ENCODE measurements at regions not wholly inside any gene's neighbourhood (a gene's known extent, or its start where the extent isn't known, plus 50 kb on each side); places are given as distances from the start of the nearest gene placed in this dataset.

- TF ChIP-seq POLR2A (IDR thresholded peaks at IDR 0.05) (no peak), POLR2AphosphoS5 (IDR thresholded peaks at IDR 0.05) (no peak), CTCF (IDR thresholded peaks at IDR 0.05) (no peak)
- Histone ChIP-seq H3K4me1 (replicated peaks) (no peaks in the 10 kb centered on the region), H3K36me3 (no peaks in the 10 kb centered on the region), H3K4me3 (no peak overlapping the region), H3K27me3 (replicated peaks; ENCODE audit: insufficient read depth) (no peaks in the 10 kb centered on the region), H3K9me3 (no peaks in the 10 kb centered on the region), H3K27ac (no peak overlapping the region)
- no peak for DNase-seq (ENCODE audit: low spot score)
- 72% methylated on average over 13 of the region's 13 CpGs for WGBS
- intact Hi-C loops (cut with DNase I) = no loop called here
Measured at GRCh38 chr15:69855258-69856000, 242.3 kb downstream of the TLE3 start.

DNA sequence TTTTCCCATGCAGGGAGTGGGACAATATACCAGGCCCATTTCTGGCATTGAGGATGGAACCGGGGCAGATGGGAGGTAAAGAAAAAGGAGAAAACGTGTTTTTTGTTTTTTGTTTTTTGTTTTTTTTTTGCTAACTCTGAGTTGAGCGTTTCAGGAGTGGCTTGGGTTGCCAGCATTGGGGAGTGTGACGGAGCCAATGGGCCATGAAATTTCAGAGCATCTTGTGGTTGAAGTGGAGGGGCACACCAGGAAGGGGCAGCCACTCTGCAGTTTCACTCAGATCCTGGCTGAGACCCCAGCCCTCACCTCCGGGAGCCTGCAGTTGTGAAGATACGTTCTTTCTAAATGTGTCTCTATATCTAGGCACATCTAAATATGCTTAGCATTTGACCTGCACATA, 240.5 kb downstream of the TLE3 start:
- no peaks in the 10 kb centered on the region for H3K4me1 ChIP-seq (replicated peaks)
- H3K9me3 ChIP-seq = no peaks in the 10 kb centered on the region
- DNase-seq (ENCODE audit: low spot score) = no peak
- H3K27ac ChIP-seq = no peak overlapping the region
- H3K36me3 ChIP-seq = no peaks in the 10 kb centered on the region
- no peak overlapping the region for H3K4me3 ChIP-seq
- intact Hi-C loops (cut with DNase I) = no loop called here
- WGBS = 99% methylated on average over 6 of the region's 6 CpGs
- no peaks in the 10 kb centered on the region for H3K27me3 ChIP-seq (replicated peaks; ENCODE audit: insufficient read depth)
- TF ChIP-seq CTCF (IDR thresholded peaks at IDR 0.05) (no peak), POLR2AphosphoS5 (IDR thresholded peaks at IDR 0.05) (no peak), POLR2A (IDR thresholded peaks at IDR 0.05) (no peak)

DNA sequence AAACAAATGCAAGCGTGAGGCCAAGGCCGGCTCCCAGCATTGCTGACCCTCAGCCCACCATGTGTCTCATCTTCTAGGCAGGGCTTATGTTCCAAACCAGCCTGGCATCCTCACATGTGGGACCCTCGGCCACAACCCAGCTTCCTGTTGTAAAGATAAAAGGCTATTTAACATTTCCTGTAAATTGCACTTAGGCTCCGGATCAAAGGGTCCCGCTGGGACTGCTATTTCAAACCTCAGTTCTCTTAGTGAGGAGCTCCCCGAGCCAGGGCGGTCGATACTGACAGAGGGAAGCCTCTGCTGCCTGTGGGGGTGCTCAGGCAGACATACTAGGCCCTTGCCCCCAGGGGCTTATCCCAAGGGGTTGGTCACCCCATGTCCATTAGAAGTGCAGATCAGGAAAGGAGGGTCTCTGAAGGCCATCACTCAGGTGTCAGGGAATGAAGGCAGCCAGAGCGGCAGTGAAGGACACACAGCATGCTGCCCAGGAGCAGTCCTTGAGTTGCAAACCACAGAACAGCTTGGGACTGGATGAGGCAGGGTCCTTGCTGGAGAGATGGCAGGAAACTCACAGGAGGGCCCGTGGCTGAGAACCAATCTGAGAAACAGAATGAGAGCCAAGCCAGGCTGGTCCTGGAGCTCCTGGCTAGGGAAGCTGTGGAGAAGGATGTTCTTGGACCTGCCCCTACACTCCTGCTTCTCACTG, 239.9 kb downstream of the TLE3 start:
- Histone ChIP-seq H3K4me1 (replicated peaks) (no peaks in the 10 kb centered on the region), H3K4me3 (no peak overlapping the region), H3K27ac (no peak overlapping the region), H3K9me3 (no peaks in the 10 kb centered on the region), H3K27me3 (replicated peaks; ENCODE audit: insufficient read depth) (no peaks in the 10 kb centered on the region), H3K36me3 (no peaks in the 10 kb centered on the region)
- no peak for TF ChIP-seq CTCF (IDR thresholded peaks at IDR 0.05)
- TF ChIP-seq POLR2AphosphoS5 (IDR thresholded peaks at IDR 0.05) = no peak
- TF ChIP-seq POLR2A (IDR thresholded peaks at IDR 0.05) = no peak
- intact Hi-C loops (cut with DNase I) = no loop called here
- 81% methylated on average over 10 of the region's 10 CpGs for WGBS
- no peak for DNase-seq (ENCODE audit: low spot score)

DNA sequence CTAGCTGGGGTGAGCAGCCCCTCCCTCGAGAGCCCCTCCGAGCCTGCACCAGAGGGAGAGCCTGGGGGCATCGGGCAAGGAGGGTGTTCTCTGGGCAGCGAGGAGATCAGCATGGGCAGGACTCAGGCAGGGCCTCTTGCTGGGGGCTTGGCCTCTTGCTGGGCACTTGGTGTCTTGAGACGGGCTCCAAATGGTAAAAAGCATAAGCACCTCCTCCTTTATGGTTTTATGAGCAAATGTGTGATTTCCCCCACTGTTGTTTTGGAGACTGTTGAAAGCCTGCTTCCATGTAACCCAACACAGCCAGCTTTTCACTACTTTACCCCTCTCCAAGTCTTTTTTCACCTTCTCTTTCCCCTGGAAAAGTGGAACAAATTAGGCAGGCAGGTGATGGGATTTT, 239.3 kb downstream of the TLE3 start:
- 88% methylated on average over 5 of the region's 5 CpGs for WGBS
- intact Hi-C loops (cut with DNase I) = no loop called here
- no peak for DNase-seq (ENCODE audit: low spot score)
- H3K27me3 ChIP-seq (replicated peaks; ENCODE audit: insufficient read depth) = no peaks in the 10 kb centered on the region
- no peaks in the 10 kb centered on the region for H3K36me3 ChIP-seq
- H3K27ac ChIP-seq = no peak overlapping the region
- no peak overlapping the region for H3K4me3 ChIP-seq
- H3K9me3 ChIP-seq = no peaks in the 10 kb centered on the region
- no peak for TF ChIP-seq POLR2AphosphoS5 (IDR thresholded peaks at IDR 0.05)
- no peak for TF ChIP-seq POLR2A (IDR thresholded peaks at IDR 0.05)
- TF ChIP-seq CTCF (IDR thresholded peaks at IDR 0.05) = no peak
- H3K4me1 ChIP-seq (replicated peaks) = no peaks in the 10 kb centered on the region

DNA sequence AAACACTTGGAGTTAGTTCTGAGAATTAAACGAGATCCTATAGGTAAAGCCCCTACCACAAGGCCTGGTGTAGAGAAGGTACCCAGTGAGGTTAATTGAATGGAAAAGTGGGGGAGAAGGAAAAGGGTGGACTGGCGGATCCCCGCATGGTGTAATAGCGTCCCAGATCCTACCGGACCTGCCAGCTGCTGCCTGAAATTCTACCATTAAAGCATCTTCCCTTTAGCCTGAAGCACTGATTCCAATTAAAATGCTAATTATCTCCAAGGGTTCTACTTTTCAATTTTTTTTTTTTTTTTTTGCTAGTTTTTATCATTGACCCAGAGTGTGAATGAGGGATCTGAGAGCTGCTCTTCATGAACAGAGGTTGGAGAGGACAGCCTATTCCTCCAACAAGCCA, 237.9 kb downstream of the TLE3 start:
- DNase-seq (ENCODE audit: low spot score) = no peak
- TF ChIP-seq POLR2A (IDR thresholded peaks at IDR 0.05) = no peak
- no peak for TF ChIP-seq POLR2AphosphoS5 (IDR thresholded peaks at IDR 0.05)
- TF ChIP-seq CTCF (IDR thresholded peaks at IDR 0.05) = no peak
- H3K4me1 ChIP-seq (replicated peaks) = no peaks in the 10 kb centered on the region
- no peaks in the 10 kb centered on the region for H3K9me3 ChIP-seq
- 96% methylated on average over 5 of the region's 5 CpGs for WGBS
- H3K36me3 ChIP-seq = no peaks in the 10 kb centered on the region
- intact Hi-C loops (cut with DNase I) = no loop called here
- no peak overlapping the region for H3K4me3 ChIP-seq
- H3K27me3 ChIP-seq (replicated peaks; ENCODE audit: insufficient read depth) = peaks cover 2% of the 10 kb centered on the region
- H3K27ac ChIP-seq = no peak overlapping the region

Data from prostate gland (tissue), 2 donors.